ENCODE measurements at regions not wholly inside any gene's neighbourhood (a gene's known extent, or its start where the extent isn't known, plus 50 kb on each side); places are given as distances from the start of the nearest gene placed in this dataset.

- TF ChIP-seq, protein P1, sequence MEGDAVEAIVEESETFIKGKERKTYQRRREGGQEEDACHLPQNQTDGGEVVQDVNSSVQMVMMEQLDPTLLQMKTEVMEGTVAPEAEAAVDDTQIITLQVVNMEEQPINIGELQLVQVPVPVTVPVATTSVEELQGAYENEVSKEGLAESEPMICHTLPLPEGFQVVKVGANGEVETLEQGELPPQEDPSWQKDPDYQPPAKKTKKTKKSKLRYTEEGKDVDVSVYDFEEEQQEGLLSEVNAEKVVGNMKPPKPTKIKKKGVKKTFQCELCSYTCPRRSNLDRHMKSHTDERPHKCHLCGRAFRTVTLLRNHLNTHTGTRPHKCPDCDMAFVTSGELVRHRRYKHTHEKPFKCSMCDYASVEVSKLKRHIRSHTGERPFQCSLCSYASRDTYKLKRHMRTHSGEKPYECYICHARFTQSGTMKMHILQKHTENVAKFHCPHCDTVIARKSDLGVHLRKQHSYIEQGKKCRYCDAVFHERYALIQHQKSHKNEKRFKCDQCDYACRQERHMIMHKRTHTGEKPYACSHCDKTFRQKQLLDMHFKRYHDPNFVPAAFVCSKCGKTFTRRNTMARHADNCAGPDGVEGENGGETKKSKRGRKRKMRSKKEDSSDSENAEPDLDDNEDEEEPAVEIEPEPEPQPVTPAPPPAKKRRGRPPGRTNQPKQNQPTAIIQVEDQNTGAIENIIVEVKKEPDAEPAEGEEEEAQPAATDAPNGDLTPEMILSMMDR (IDR thresholded peaks at IDR 0.05; ENCODE audit: borderline replicate concordance, extremely low read depth, low read length, poor library complexity, severe bottlenecking): no peak
- TF ChIP-seq EZH2 (IDR thresholded peaks at IDR 0.05; ENCODE audit: borderline replicate concordance, low read depth, low read length, severe bottlenecking): no peak
- H3K27ac ChIP-seq (ENCODE audit: low read length): no peak overlapping the region
- H3K36me3 ChIP-seq (ENCODE audit: insufficient read depth, low read length): no peaks in the 10 kb centered on the region
- H2AFZ ChIP-seq (ENCODE audit: low read depth, low read length): no peak overlapping the region
- H3K27me3 ChIP-seq (ENCODE audit: insufficient read depth, low read length, poor library complexity): no peaks in the 10 kb centered on the region
- no peaks in the 10 kb centered on the region for H3K79me2 ChIP-seq (ENCODE audit: insufficient read depth, low read length)
- DNase-seq (no peak), ATAC-seq (ENCODE audit: insufficient read depth, low read depth) (no peak)
- no peaks in the 10 kb centered on the region for H3K4me1 ChIP-seq (ENCODE audit: insufficient read depth, low read length)
- H3K9ac ChIP-seq (ENCODE audit: low read depth, low read length): no peak overlapping the region
- H3K9me3 ChIP-seq (ENCODE audit: insufficient read depth, low read length, severe bottlenecking): no peaks in the 10 kb centered on the region
- H3K4me3 ChIP-seq (ENCODE audit: low read depth in 1 of 2, low read length in 2 of 2): no peak overlapping the region
- no peak overlapping the region for H3K4me2 ChIP-seq (ENCODE audit: insufficient read depth, low read length)
- H4K20me1 ChIP-seq (ENCODE audit: insufficient read depth, low read length): no peaks in the 10 kb centered on the region
Measured at GRCh38 chr5:84642324-84642723, 257.6 kb upstream of the EDIL3 start.

DNA sequence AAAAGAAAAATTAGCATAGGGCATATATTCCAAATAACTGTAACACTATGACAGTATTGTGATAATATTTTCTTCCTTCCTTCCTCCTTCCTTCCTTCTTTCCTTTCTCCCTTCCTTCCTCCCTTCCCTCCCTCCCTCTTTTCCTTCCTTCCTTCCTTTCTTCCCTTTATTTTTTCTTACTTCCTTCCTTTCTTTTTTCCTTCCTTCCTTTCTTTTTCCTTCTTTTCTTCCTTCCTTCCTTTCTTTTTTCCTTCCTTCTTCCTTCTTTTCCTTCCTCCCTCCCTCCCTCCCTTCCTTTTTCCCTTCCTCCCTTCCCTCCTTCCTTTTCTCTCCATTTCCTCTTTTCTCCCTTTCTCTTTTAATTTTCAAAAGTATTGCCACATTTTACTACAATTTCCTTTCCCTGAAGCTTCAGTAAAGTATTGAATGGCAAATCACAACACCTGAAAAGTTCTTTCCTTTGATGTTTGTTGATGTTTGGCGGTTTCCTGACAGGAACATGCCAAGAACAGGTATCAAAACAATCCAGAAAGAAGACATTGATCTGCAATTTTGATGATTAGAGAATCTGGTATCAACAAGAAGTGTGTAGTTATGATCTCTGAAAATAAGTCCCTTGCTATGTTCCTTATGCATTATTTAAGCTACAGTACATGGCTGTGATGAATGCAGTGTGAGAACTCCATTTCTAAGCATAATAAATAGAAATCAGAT lies 253.1 kb upstream of the EDIL3 start:
- H3K4me2 ChIP-seq (ENCODE audit: insufficient read depth, low read length): no peak overlapping the region
- H3K4me1 ChIP-seq (ENCODE audit: insufficient read depth, low read length): no peaks in the 10 kb centered on the region
- DNase-seq (no peak), ATAC-seq (ENCODE audit: insufficient read depth, low read depth) (no peak)
- no peak overlapping the region for H3K27ac ChIP-seq (ENCODE audit: low read length)
- no peaks in the 10 kb centered on the region for H3K36me3 ChIP-seq (ENCODE audit: insufficient read depth, low read length)
- TF ChIP-seq, protein P1 (IDR thresholded peaks at IDR 0.05; ENCODE audit: borderline replicate concordance, extremely low read depth, low read length, poor library complexity, severe bottlenecking): no peak
- TF ChIP-seq EZH2 (IDR thresholded peaks at IDR 0.05; ENCODE audit: borderline replicate concordance, low read depth, low read length, severe bottlenecking): no peak
- no peaks in the 10 kb centered on the region for H4K20me1 ChIP-seq (ENCODE audit: insufficient read depth, low read length)
- H3K27me3 ChIP-seq (ENCODE audit: insufficient read depth, low read length, poor library complexity): no peaks in the 10 kb centered on the region
- no peaks in the 10 kb centered on the region for H3K79me2 ChIP-seq (ENCODE audit: insufficient read depth, low read length)
- H3K9ac ChIP-seq (ENCODE audit: low read depth, low read length): no peak overlapping the region
- H2AFZ ChIP-seq (ENCODE audit: low read depth, low read length): no peak overlapping the region
- H3K9me3 ChIP-seq (ENCODE audit: insufficient read depth, low read length, severe bottlenecking): no peaks in the 10 kb centered on the region
- H3K4me3 ChIP-seq (ENCODE audit: low read depth in 1 of 2, low read length in 2 of 2): no peak overlapping the region

DNA sequence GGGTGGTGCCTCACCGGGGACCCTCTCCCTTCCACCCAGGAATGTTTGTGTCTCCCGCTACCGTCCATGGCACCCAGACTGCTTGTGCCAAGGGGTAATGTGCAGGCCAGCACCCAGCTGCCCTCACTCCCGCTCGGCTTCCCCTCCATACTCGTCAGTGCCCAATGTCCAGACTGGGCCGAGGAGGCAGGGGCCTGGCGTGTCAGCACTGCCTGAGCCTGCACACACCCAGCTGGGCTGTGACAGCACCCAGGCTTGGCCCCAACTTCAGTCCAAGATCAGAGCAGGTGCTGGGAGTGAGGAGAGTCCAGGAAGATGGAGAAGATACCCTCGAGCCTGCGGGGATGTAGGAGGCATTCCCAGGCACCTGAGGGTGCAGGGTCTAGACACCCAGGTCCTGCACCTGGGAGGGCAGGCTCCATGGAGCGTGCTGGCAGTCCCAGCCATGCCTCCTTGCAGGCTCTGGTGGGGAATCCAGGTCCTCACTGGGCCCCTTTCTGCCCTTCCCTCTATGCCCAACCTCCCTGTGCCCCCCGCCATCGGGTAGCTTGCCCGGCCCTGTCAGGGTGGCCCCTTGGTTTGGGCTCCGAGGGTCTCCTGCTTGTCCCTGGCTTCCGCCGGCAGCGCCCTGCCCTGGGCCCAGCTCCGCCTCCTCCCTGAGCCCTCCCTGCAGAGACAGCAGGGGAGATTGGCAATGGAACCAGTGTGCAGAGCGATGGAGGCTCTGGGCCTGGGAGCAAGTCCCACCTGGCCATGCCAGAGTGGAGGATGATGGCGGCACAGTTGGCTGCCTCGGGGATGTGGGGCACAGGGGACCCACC lies 250.8 kb upstream of the EDIL3 start:
- Histone ChIP-seq H3K4me1 (ENCODE audit: insufficient read depth, low read length) (no peaks in the 10 kb centered on the region), H3K27me3 (ENCODE audit: insufficient read depth, low read length, poor library complexity) (no peaks in the 10 kb centered on the region), H3K9me3 (ENCODE audit: insufficient read depth, low read length, severe bottlenecking) (no peaks in the 10 kb centered on the region), H4K20me1 (ENCODE audit: insufficient read depth, low read length) (no peaks in the 10 kb centered on the region), H3K4me2 (ENCODE audit: insufficient read depth, low read length) (no peak overlapping the region), H3K79me2 (ENCODE audit: insufficient read depth, low read length) (no peaks in the 10 kb centered on the region), H3K4me3 (ENCODE audit: low read depth in 1 of 2, low read length in 2 of 2) (no peak overlapping the region), H3K36me3 (ENCODE audit: insufficient read depth, low read length) (no peaks in the 10 kb centered on the region), H2AFZ (ENCODE audit: low read depth, low read length) (no peak overlapping the region), H3K27ac (ENCODE audit: low read length) (no peak overlapping the region), H3K9ac (ENCODE audit: low read depth, low read length) (no peak overlapping the region)
- DNase-seq (no peak), ATAC-seq (ENCODE audit: insufficient read depth, low read depth) (no peak)
- TF ChIP-seq, protein P1 (IDR thresholded peaks at IDR 0.05; ENCODE audit: borderline replicate concordance, extremely low read depth, low read length, poor library complexity, severe bottlenecking): no peak

Data from DND-41 (cell line).